IMR-90 (cell line): ENCODE measurements at regions not wholly inside any gene's neighbourhood (a gene's known extent, or its start where the extent isn't known, plus 50 kb on each side); places are given as distances from the start of the nearest gene placed in this dataset.

Experiments
- BHLHE40 ChIP-seq: fragments of 150-350 bp; IDR thresholded peaks from 2 replicates; pipeline ENCODE4 v1.6.1; 2016; ENCODE audit warnings: mild to moderate bottlenecking, low read depth, low read length
- CEBPB ChIP-seq: IDR thresholded peaks from 2 replicates; pipeline ENCODE4 v1.6.1; 2012; ENCODE audit warnings: low read depth, low read length, improper control_type of control experiment
- MAFK ChIP-seq: IDR thresholded peaks from 2 replicates; pipeline ENCODE4 v1.6.1; 2012; ENCODE audit warnings: low read depth, low read length, improper control_type of control experiment
- MXI1 ChIP-seq: IDR thresholded peaks from 2 replicates; pipeline ENCODE4 v1.6.1; 2012; ENCODE audit warnings: low read depth, mild to moderate bottlenecking, low read length, moderate library complexity, borderline replicate concordance
- POLR2A ChIP-seq: IDR thresholded peaks from 2 replicates; pipeline ENCODE4 v1.6.1; 2012; ENCODE audit warnings: mild to moderate bottlenecking, low read depth, low read length
- RAD21 ChIP-seq: IDR thresholded peaks from 2 replicates; pipeline ENCODE4 v1.6.1; 2012; ENCODE audit warnings: low read length, improper control_type of control experiment
- RFX5 ChIP-seq: IDR thresholded peaks from 2 replicates; pipeline ENCODE4 v1.8.0; 2012; ENCODE audit warnings: low read depth, mild to moderate bottlenecking, low read length, moderate library complexity
- TF ChIP-seq, protein P1 (sequence below): conservative IDR thresholded peaks from 2 replicates; pipeline ENCODE4 v1.5.1; 2012; ENCODE audit warnings: mild to moderate bottlenecking, low read depth, low read length, improper control_type of control experiment
- TF ChIP-seq, protein P2 (sequence below): fragments of 150-350 bp; IDR thresholded peaks from 2 replicates; pipeline ENCODE4 v1.6.1; 2016; ENCODE audit warnings: low read depth, mild to moderate bottlenecking, low read length, moderate library complexity, borderline replicate concordance

DNA sequence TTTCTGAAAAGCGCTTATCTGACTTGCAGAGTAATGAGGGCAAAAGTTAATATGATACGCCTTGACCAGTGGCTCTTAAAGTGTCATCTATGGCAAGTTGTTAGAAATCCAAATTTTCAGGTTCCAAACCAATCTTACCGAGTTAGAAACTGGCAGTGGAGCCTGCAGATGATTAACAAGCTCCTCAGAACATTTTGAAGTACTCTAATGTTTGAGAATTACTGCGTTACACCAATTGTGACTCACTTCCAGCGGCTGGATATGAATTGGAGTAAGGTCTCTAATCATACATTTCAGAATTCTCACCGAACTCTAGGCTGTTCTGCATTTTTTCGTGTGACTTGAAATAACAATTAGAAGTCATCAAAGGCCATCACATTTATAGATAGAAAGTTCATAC is 73.5 kb upstream of the TMPRSS15 start:
- TF ChIP-seq, protein P1, sequence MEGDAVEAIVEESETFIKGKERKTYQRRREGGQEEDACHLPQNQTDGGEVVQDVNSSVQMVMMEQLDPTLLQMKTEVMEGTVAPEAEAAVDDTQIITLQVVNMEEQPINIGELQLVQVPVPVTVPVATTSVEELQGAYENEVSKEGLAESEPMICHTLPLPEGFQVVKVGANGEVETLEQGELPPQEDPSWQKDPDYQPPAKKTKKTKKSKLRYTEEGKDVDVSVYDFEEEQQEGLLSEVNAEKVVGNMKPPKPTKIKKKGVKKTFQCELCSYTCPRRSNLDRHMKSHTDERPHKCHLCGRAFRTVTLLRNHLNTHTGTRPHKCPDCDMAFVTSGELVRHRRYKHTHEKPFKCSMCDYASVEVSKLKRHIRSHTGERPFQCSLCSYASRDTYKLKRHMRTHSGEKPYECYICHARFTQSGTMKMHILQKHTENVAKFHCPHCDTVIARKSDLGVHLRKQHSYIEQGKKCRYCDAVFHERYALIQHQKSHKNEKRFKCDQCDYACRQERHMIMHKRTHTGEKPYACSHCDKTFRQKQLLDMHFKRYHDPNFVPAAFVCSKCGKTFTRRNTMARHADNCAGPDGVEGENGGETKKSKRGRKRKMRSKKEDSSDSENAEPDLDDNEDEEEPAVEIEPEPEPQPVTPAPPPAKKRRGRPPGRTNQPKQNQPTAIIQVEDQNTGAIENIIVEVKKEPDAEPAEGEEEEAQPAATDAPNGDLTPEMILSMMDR = no peak
- TF ChIP-seq, protein P2, sequence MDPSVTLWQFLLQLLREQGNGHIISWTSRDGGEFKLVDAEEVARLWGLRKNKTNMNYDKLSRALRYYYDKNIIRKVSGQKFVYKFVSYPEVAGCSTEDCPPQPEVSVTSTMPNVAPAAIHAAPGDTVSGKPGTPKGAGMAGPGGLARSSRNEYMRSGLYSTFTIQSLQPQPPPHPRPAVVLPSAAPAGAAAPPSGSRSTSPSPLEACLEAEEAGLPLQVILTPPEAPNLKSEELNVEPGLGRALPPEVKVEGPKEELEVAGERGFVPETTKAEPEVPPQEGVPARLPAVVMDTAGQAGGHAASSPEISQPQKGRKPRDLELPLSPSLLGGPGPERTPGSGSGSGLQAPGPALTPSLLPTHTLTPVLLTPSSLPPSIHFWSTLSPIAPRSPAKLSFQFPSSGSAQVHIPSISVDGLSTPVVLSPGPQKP = no peak
- TF ChIP-seq MXI1 (no peak), POLR2A (no peak), RAD21 (no peak), CEBPB (no peak), BHLHE40 (no peak), RFX5 (no peak), MAFK (no peak)
